ENCODE measurements at regions not wholly inside any gene's neighbourhood (a gene's known extent, or its start where the extent isn't known, plus 50 kb on each side); places are given as distances from the start of the nearest gene placed in this dataset.

DNA sequence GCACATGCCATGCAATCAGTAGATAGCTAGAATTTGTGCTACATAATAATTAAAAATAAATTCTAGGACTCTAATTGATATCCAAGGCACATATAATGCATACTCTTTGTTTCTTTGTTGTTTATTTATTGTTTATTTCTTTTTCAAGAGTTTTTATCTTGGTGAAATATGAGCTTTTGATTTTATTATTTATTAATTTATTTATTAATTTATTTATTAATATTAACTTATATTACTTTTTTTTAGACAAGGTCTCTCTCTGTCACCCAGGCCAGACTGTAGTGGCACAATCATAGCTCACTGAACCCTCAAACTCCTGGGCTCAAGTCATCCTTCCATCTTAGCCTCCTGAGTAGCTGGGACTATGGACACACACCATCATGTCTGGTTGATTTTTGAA is 519.9 kb downstream of the HAO1 start:
- TF ChIP-seq, protein P1, sequence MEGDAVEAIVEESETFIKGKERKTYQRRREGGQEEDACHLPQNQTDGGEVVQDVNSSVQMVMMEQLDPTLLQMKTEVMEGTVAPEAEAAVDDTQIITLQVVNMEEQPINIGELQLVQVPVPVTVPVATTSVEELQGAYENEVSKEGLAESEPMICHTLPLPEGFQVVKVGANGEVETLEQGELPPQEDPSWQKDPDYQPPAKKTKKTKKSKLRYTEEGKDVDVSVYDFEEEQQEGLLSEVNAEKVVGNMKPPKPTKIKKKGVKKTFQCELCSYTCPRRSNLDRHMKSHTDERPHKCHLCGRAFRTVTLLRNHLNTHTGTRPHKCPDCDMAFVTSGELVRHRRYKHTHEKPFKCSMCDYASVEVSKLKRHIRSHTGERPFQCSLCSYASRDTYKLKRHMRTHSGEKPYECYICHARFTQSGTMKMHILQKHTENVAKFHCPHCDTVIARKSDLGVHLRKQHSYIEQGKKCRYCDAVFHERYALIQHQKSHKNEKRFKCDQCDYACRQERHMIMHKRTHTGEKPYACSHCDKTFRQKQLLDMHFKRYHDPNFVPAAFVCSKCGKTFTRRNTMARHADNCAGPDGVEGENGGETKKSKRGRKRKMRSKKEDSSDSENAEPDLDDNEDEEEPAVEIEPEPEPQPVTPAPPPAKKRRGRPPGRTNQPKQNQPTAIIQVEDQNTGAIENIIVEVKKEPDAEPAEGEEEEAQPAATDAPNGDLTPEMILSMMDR (IDR thresholded peaks at IDR 0.05): no peak
- TF ChIP-seq JUN (IDR thresholded peaks at IDR 0.05) (no peak), POLR2A (IDR thresholded peaks at IDR 0.05; ENCODE audit: low read length) (no peak), GATA3 (IDR thresholded peaks at IDR 0.05; ENCODE audit: borderline replicate concordance) (no peak), HDAC2 (IDR thresholded peaks at IDR 0.05) (no peak), ESRRA (IDR thresholded peaks at IDR 0.05; ENCODE audit: borderline replicate concordance, low read length) (no peak)

Measured in A549 (cell line).